ENCODE measurements at regions not wholly inside any gene's neighbourhood (a gene's known extent, or its start where the extent isn't known, plus 50 kb on each side); places are given as distances from the start of the nearest gene placed in this dataset.

- H3K9me3 ChIP-seq (ENCODE audit: insufficient read depth in 2 of 2, low read depth in 1 of 2, low read length in 1 of 2): no peaks in the 10 kb centered on the region
- DNase-seq (ENCODE audit: low read depth in 1 of 2, low spot score in 2 of 2) (no peak), FAIRE-seq (no peak)
- H3K79me1 ChIP-seq (ENCODE audit: low read depth, low read length): no peaks in the 10 kb centered on the region
- H2AFZ ChIP-seq (ENCODE audit: low read length): no peak overlapping the region
- H4K5ac ChIP-seq (ENCODE audit: insufficient read length, low read depth, low read length): no peak overlapping the region
- H3K18ac ChIP-seq (ENCODE audit: extremely low read depth, low read length): no peak overlapping the region
- H3K14ac ChIP-seq (ENCODE audit: insufficient read length): no peak overlapping the region
- H2BK15ac ChIP-seq (ENCODE audit: low read length): no peak overlapping the region
- no peak overlapping the region for H2AK5ac ChIP-seq (ENCODE audit: low read depth, low read length)
- no peaks in the 10 kb centered on the region for H4K20me1 ChIP-seq (replicated peaks in 1 of 2; ENCODE audit: control insufficient read depth in 1 of 2, insufficient read depth in 2 of 2, low read length in 2 of 2)
- H3K23me2 ChIP-seq (ENCODE audit: low read depth, low read length): no peaks in the 10 kb centered on the region
- no peaks in the 10 kb centered on the region for H3K79me2 ChIP-seq (ENCODE audit: control insufficient read depth in 1 of 2, insufficient read depth in 2 of 2, low read length in 2 of 2)
- no peak overlapping the region for H2BK120ac ChIP-seq (replicated peaks; ENCODE audit: low read depth, low read length)
- no peaks in the 10 kb centered on the region for H3K27me3 ChIP-seq (replicated peaks in 1 of 4; ENCODE audit: control insufficient read depth in 3 of 4, extremely low read depth in 1 of 4, insufficient read depth in 3 of 4, low read length in 3 of 4)
- H4K91ac ChIP-seq (replicated peaks; ENCODE audit: insufficient read length, low read length): no peak overlapping the region
- no peak overlapping the region for H3K27ac ChIP-seq (ENCODE audit: low read depth, low read length)
- no peak overlapping the region for H3K4ac ChIP-seq (replicated peaks; ENCODE audit: insufficient read length, low read depth, low read length)
- H2BK12ac ChIP-seq (ENCODE audit: low read depth, low read length): no peak overlapping the region
- no peak overlapping the region for H3K4me3 ChIP-seq (ENCODE audit: extremely low read depth in 1 of 4, insufficient read depth in 2 of 4, low read depth in 3 of 4, low read length in 4 of 4)
- H3K23ac ChIP-seq (ENCODE audit: insufficient read length): no peak overlapping the region
- H3K56ac ChIP-seq (replicated peaks; ENCODE audit: insufficient read length, low read depth, low read length): no peak overlapping the region
- H3K9ac ChIP-seq (replicated peaks in 1 of 4; ENCODE audit: extremely low read depth in 1 of 4, low read depth in 3 of 4, low read length in 3 of 4): no peak overlapping the region
- no peaks in the 10 kb centered on the region for H3K4me1 ChIP-seq (replicated peaks in 1 of 4; ENCODE audit: control insufficient read depth in 3 of 4, insufficient read depth in 4 of 4, low read length in 3 of 4)
- no peak overlapping the region for H4K8ac ChIP-seq (ENCODE audit: extremely low read depth, insufficient read depth, low read length)
- CTCF ChIA-PET (ENCODE audit: partially characterized antibody): interaction anchor here (0.6 kb wide), 1 partner anchor 159 kb away, joined by 3 read pairs; no protein-coding TSS in a partner anchor
- no peak overlapping the region for H2BK20ac ChIP-seq (ENCODE audit: low read length)
- TF ChIP-seq CHD2 (IDR thresholded peaks at IDR 0.05; ENCODE audit: low read length) (no peak), ZNF274 (IDR thresholded peaks at IDR 0.05; ENCODE audit: borderline replicate concordance, extremely low read depth, low read length) (no peak), KDM1A (IDR thresholded peaks at IDR 0.05; ENCODE audit: borderline replicate concordance, low read length) (no peak), TBP (IDR thresholded peaks at IDR 0.05; ENCODE audit: low read depth, low read length) (no peak), TAF1 (IDR thresholded peaks at IDR 0.05; ENCODE audit: low read depth, low read length) (no peak), MAX (IDR thresholded peaks at IDR 0.05) (no peak)
- H3K4me2 ChIP-seq (ENCODE audit: insufficient read depth in 1 of 2, low read depth in 2 of 2, low read length in 2 of 2): no peak overlapping the region
- no peaks in the 10 kb centered on the region for H3K36me3 ChIP-seq (ENCODE audit: control insufficient read depth in 2 of 4, insufficient read depth in 4 of 4, low read length in 3 of 4)
- POLR2A ChIA-PET (ENCODE audit: partially characterized antibody): no interaction called here
- no peak overlapping the region for H2BK5ac ChIP-seq (ENCODE audit: low read depth, low read length)
Measured at GRCh38 chr9:17011880-17012279, 123.0 kb upstream of the CNTLN start.

Data from H1 (cell line).